Esophagus mucosa (tissue), 1 donor: ENCODE measurements at regions not wholly inside any gene's neighbourhood (a gene's known extent, or its start where the extent isn't known, plus 50 kb on each side); places are given as distances from the start of the nearest gene placed in this dataset.

Experiments used
- ATAC-seq: fragments of 200-7000 bp; cut with Tn5 transposase; one replicate; pipeline ENCODE4 v1.9.1; 2020
- donor health status: DM: yes; HTN: yes; CAD: no.

- no peak for ATAC-seq
These were observed 55.3 kb upstream of the POM121L12 start for GRCh38 chr7:52980129-52980528.

GRCh38 chr7:52973126-52973525 is 62.3 kb upstream of the POM121L12 start:
- no peak for ATAC-seq

GRCh38 chr7:52962402-52963076 is 72.9 kb upstream of the POM121L12 start:
- no peak for ATAC-seq

DNA sequence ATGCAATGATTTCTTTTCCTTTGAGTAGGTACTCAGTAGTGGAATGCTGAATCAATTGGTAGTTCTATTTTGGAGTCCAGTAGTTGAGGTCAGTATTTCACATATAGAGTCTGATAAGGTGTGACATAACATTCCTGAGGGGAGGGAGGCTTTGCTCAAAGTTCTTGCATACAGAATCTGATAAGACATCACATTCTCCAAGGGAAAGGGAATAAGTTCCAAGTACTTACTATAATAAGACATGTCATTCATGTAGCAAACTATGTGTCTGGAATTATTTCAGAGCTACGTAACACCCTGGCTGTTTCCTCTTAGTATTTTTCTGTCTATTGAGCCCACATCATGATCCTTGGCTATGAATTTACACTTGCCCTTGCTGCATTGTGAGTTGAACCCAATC is 74.3 kb upstream of the POM121L12 start:
- no peak for ATAC-seq

GRCh38 chr7:52959878-52960660 is 75.4 kb upstream of the POM121L12 start:
- ATAC-seq, result no peak

- ATAC-seq, result no peak
These were observed 76.1 kb upstream of the POM121L12 start for GRCh38 chr7:52959336-52959735.

DNA sequence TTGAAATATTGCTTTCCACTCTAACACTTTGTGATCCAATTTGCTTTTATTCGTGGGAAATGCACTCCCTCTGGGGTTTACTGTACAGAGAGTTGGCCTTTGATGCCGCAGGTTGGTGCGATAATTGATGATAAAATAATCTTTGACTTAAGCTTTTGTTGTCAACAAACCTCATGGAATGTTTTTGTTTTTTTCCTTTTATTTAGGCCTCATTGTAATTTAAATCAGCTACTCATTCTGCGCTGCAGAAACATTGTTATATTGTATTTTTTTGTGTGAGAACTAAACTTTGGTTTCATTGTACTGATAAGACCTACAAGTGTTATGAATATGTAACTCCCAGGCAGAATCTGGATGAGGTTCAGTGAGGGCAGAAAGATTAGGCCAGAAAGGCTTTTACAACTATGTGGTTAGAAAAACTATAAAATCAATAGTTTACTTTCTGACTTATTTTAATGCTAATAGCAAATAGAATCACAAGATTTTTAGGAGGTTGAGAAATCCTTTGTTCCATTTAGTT is 76.8 kb upstream of the POM121L12 start:
- no peak for ATAC-seq

GRCh38 chr7:52956379-52956915 is 79.0 kb upstream of the POM121L12 start:
- no peak for ATAC-seq

DNA sequence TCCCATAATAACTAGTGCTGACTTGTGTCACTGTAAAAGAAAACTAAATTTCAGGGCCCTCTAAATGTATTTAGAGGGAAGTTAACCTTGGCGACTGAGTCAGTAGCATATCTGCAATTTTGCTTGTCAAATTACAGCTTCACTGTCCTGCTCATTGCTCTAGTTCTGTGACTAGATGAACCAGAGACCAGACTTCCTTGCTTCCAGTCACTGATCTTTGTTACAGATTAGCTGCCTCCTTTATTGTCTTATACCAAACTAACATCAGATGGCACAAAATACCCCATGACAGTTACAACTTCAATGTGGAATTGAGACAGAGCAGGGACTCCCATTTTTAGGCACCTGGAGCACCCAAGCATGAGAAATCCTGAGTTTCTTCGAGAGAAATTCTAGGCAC is 79.9 kb upstream of the POM121L12 start:
- no peak for ATAC-seq

- no peak for ATAC-seq
These were observed 90.5 kb upstream of the POM121L12 start for GRCh38 chr7:52944921-52945320.

DNA sequence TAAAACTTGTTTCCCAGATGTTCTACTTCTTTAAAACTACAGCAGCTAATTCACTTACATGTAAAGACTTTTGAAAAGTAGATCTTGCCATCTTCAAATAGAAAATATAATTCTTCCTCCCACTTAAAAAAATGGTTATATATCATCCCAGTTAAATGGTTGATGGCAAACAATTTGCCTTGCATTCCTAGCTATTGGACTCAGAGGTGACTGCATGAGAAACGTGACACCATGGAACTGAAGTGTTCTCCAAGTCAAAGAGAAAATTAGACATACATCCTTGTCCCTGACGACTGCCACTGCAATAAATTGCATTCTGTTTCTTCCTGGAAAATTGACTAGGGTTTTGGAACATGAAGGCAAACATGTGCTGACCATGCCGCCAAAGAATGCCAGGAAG is 95.0 kb upstream of the POM121L12 start:
- ATAC-seq, result no peak

DNA sequence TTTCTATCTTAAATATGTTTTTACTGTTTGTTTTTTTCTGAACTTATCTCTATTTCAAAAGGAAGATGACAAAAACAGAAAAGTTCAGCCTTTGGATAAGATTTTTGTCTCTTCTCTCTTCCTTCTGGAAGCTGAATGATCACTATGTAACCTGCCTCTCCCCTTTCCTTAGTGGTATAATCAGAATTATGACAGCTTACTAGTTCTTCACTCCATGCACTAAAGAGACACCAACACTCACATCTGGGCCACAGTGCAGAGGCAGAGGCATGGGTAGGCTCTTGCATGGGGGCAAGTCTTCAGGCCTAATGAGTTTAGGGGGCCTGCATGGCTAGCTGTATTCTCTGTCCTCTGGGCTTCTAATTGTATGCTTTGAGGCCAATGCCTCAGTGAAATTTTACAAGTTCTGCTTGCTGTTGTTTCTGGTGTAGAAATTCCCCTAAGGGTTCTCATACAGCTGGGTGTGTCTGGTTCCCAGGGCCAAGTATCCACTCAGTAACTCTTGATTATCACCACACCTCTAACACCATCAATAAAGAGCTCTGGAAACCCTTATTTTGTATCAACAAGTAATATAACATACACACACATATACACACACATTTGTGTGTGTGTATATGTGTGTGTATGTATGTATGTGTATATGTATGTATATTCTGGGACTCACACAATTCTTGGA is 96.8 kb upstream of the POM121L12 start:
- no peak for ATAC-seq

- no peak for ATAC-seq
These were observed 98.7 kb upstream of the POM121L12 start for GRCh38 chr7:52936750-52937149.

DNA sequence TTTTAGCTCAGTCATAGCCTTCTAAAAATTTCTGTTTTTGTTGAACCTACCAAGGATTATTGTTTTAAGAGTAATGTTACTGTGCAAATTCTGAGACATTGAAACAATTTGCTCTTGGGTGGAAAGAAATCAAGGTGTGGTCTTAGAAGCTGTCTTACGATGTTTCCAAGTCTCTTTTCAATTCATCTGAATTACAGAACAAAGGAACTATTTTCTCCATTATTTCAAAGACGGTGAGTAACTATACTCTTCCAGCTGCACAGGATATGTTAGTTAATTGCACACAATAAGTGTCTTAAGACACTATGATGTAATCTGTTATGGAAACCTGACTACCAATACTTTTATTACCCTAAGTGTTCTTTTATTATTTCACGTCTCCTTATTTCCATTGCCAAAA is 106.8 kb upstream of the POM121L12 start:
- no peak for ATAC-seq

DNA sequence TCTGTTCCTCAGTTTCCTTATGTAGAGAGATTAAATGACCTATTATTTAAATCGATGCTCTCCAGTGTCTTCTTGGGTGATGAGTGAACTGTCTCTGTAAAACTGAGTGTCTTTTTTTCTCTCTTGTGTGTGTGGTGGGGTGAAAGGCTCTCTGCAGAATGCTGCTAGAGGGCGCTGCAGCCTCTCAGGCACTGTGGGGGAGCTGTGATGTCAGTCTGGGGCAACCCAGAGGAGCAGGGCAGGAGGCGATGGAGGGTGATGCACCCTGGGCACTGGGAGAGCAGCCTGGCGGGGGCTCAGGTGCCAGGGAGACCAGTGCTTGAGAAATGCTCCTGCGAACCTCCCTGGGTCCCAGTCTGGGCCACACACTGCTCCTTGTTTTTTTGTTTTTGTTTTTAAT is 110.1 kb upstream of the POM121L12 start:
- no peak for ATAC-seq

DNA sequence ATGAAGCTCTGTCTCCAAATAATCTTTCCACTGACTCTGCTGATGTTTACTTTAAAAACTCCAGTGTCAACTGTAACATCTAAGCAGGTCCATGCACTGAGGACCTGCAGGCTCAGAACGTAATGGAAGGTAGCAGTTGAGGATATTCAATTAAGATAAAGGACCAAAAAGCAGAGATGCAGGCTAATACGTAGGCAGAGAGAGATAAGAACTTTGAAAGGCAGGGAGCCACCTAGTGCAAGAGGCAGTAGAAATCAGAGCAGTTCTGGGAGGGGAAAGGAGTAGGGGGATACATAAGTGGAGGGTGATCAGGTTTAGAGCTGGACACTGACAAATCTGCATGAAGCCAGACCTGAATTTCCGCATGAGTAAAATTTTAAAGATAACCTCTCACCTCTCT is 114.5 kb upstream of the POM121L12 start:
- ATAC-seq, result no peak

- no peak for ATAC-seq
These were observed 117.4 kb upstream of the POM121L12 start for GRCh38 chr7:52917982-52918578.

- ATAC-seq, result no peak
These were observed 123.6 kb upstream of the POM121L12 start for GRCh38 chr7:52911795-52912194.

GRCh38 chr7:52911326-52911725 is 124.1 kb upstream of the POM121L12 start:
- no peak for ATAC-seq

DNA sequence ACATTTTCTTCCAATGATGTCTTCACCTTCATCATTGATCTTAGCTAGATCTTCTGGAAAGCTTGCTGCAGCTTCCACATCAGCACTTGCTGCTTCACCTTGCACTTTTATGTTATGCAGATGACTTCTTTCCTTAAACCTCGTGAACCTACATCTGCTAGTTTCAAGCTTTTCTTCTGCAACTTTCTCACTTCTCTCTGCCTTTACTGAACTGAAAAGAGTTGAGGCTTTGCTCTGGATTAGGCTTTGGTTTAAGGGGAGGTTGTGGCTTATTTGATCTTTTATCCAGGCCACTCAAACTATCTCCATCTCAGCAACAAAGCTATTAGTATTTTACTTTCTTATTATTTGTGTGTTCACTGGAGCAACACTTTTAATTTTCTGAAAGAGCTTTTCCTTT is 125.5 kb upstream of the POM121L12 start:
- no peak for ATAC-seq

DNA sequence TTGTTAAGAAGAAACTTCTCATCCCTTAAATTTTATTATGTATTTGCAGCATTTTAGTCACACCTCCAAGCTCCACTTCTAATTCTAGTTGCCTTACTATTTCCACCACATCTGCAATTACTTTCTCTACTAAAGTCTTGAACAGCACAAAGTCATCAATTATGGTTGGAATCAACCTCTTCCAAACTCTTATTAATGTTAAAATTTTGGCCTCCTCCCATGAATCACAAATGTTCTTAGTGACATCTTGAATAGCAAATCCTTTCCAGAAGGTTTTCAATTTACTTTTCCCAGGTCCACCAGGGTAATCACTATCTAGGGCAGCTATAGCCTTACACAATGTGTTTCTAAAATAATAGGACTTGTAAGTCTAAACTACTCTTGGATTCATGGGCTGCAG is 126.3 kb upstream of the POM121L12 start:
- no peak for ATAC-seq

GRCh38 chr7:52897713-52898112 is 137.7 kb upstream of the POM121L12 start:
- no peak for ATAC-seq

- no peak for ATAC-seq
These were observed 138.1 kb upstream of the POM121L12 start for GRCh38 chr7:52897288-52897687.
